ENCODE measurements at regions not wholly inside any gene's neighbourhood (a gene's known extent, or its start where the extent isn't known, plus 50 kb on each side); places are given as distances from the start of the nearest gene placed in this dataset.

DNA sequence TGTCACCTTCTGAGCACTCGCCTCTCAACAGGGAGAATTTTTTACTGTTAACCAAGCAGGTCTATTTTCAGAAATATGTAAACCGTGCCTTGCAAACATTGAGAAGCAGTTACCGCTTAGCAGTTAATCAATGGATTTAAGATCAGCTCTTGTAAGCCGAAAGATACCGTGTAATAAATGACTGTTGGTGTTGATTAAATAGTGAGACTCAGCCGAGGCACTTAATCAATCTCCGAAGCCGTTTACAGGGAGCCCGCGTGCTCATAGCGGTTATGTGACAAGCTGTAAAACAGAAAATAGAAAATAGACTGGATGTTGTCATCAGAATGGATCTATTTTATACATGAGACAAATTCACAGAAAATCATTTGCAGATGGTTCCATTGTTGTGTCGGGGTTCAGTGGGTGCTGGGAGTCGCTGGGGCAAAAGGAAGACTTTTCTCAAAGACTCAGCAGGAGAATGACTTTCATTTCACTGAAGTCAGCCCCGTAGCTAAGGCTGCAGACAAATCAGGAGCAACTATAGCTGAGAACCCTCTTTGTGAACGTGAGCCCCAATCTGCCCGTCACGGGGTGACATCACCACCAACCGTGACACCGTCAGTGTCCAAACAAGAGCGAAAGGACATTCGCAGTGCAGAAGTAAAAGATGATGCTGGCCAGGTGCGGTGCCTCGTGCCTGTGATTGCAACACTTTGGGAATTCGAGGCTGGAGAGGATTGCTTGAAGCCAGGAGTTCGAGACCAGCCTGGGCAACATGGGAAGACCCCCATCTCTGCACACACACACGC is 275.3 kb downstream of the CRLF2 start:
- TF ChIP-seq, protein P1, sequence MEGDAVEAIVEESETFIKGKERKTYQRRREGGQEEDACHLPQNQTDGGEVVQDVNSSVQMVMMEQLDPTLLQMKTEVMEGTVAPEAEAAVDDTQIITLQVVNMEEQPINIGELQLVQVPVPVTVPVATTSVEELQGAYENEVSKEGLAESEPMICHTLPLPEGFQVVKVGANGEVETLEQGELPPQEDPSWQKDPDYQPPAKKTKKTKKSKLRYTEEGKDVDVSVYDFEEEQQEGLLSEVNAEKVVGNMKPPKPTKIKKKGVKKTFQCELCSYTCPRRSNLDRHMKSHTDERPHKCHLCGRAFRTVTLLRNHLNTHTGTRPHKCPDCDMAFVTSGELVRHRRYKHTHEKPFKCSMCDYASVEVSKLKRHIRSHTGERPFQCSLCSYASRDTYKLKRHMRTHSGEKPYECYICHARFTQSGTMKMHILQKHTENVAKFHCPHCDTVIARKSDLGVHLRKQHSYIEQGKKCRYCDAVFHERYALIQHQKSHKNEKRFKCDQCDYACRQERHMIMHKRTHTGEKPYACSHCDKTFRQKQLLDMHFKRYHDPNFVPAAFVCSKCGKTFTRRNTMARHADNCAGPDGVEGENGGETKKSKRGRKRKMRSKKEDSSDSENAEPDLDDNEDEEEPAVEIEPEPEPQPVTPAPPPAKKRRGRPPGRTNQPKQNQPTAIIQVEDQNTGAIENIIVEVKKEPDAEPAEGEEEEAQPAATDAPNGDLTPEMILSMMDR (conservative IDR thresholded peaks at IDR 0.05; ENCODE audit: low read depth, low read length): no peak
- TF ChIP-seq RAD21 (IDR thresholded peaks at IDR 0.05; ENCODE audit: low read length): no peak
